ENCODE measurements at regions not wholly inside any gene's neighbourhood (a gene's known extent, or its start where the extent isn't known, plus 50 kb on each side); places are given as distances from the start of the nearest gene placed in this dataset.
"Not testable (repeated sequence)": the region's sequence is repeated elsewhere in the genome, so short reads cannot be mapped to it uniquely, and the experiment has no call there.

- DNase-seq, result no peak
Observed at GRCh38 chr5:168121138-168121494, 170.3 kb upstream of the WWC1 start.

- DNase-seq, result no peak
Observed at GRCh38 chr5:168123631-168124528, 167.6 kb upstream of the WWC1 start.

- DNase-seq, result no peak
Observed at GRCh38 chr5:168125445-168126199, 165.8 kb upstream of the WWC1 start.

- DNase-seq, result no peak
Observed at GRCh38 chr5:168126606-168127005, 164.8 kb upstream of the WWC1 start.

GRCh38 chr5:168128111-168128510, 163.3 kb upstream of the WWC1 start:
- no peak for DNase-seq

GRCh38 chr5:168128557-168128956, 162.9 kb upstream of the WWC1 start:
- DNase-seq, result no peak

- DNase-seq, result no peak
Observed at GRCh38 chr5:168131519-168131918, 159.9 kb upstream of the WWC1 start.

- DNase-seq, result no peak
Observed at GRCh38 chr5:168132241-168132641, 159.2 kb upstream of the WWC1 start.

GRCh38 chr5:168135897-168136296, 155.5 kb upstream of the WWC1 start:
- DNase-seq, result no peak

GRCh38 chr5:168136340-168136739, 155.1 kb upstream of the WWC1 start:
- no peak for DNase-seq

- no peak for DNase-seq
Observed at GRCh38 chr5:168137265-168137664, 154.2 kb upstream of the WWC1 start.

- DNase-seq, result no peak
Observed at GRCh38 chr5:168140241-168140640, 151.2 kb upstream of the WWC1 start.

GRCh38 chr5:168142402-168142801, 149.0 kb upstream of the WWC1 start:
- DNase-seq, result no peak

- DNase-seq, result not testable (repeated sequence)
Observed at GRCh38 chr5:168143521-168143920, 147.9 kb upstream of the WWC1 start.

GRCh38 chr5:168147106-168147505, 144.3 kb upstream of the WWC1 start:
- no peak for DNase-seq

GRCh38 chr5:168147568-168148360, 143.7 kb upstream of the WWC1 start:
- DNase-seq, result no peak

- no peak for DNase-seq
Observed at GRCh38 chr5:168151041-168151440, 140.4 kb upstream of the WWC1 start.

GRCh38 chr5:168152660-168153059, 138.8 kb upstream of the WWC1 start:
- no peak for DNase-seq

- DNase-seq, result no peak
Observed at GRCh38 chr5:168153263-168153875, 138.1 kb upstream of the WWC1 start.

- DNase-seq, result no peak
Observed at GRCh38 chr5:168153876-168154270, 137.6 kb upstream of the WWC1 start.

- no peak for DNase-seq
Observed at GRCh38 chr5:168155585-168155984, 135.9 kb upstream of the WWC1 start.

- no peak for DNase-seq
Observed at GRCh38 chr5:168156170-168156569, 135.3 kb upstream of the WWC1 start.

GRCh38 chr5:168157141-168157540, 134.3 kb upstream of the WWC1 start:
- no peak for DNase-seq
